Keratinocyte (primary cell): ENCODE measurements at regions not wholly inside any gene's neighbourhood (a gene's known extent, or its start where the extent isn't known, plus 50 kb on each side); places are given as distances from the start of the nearest gene placed in this dataset.

ENCODE experiments used
- CTCF ChIP-seq, 3 experiments: IDR thresholded peaks in 1 of 3; conservative IDR thresholded peaks in 1 of 3; optimal IDR thresholded peaks in 1 of 3; 2 replicates in 2 of 3; 3 replicates in 1 of 3; pipeline versions ENCODE3 to v1.5.1; 2011; ENCODE audit warnings: low read length in 3 of 3, mild to moderate bottlenecking in 3 of 3, moderate library complexity in 2 of 3, control low read depth in 1 of 3, inconsistent platforms in 1 of 3; ENCODE audit not compliant: insufficient read depth in 2 of 3; ENCODE audit errors: extremely low read depth in 1 of 3
- EZH2 ChIP-seq: IDR thresholded peaks from one replicate; pipeline ENCODE4 v1.6.1; 2012; ENCODE audit warnings: inconsistent platforms, mild to moderate bottlenecking, low read length, moderate library complexity

GRCh38 chr12:124459852-124460645, 107.4 kb downstream of the NCOR2 start:
- no peak for TF ChIP-seq EZH2
- no peak for TF ChIP-seq CTCF (optimal IDR thresholded peaks at IDR 0.05 in 1 of 3, IDR thresholded peaks at IDR 0.05 in 1 of 3, conservative IDR thresholded peaks at IDR 0.05 in 1 of 3; ENCODE audit: extremely low read depth in 1 of 3, insufficient read depth in 2 of 3, low read length in 3 of 3)
